GM12874 (cell line): ENCODE measurements at regions not wholly inside any gene's neighbourhood (a gene's known extent, or its start where the extent isn't known, plus 50 kb on each side); places are given as distances from the start of the nearest gene placed in this dataset.

ENCODE experiments used
- CTCF ChIP-seq: IDR thresholded peaks from 2 replicates; pipeline ENCODE4 v1.5.1; 2011; ENCODE audit warnings: low read depth, mild to moderate bottlenecking, control low read depth, low read length, moderate library complexity; ENCODE audit not compliant: insufficient read depth

DNA sequence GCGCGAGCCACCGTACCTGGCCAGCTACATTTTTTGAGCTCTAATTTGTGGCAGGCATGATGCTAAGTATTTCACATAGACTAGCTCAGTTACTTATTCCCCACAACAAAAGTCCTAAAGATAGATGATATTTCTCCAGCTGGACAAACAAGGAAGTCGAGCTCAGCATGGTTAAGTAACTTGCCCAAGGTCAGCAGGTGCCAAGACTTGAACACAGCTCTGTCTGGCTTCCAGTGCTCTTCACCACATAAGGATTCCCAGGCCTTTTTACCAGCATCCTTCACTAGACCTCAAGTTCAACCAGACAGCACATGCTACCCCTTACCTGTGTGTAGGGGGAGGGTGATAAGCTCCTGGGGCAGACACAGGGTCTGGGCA, 177.3 kb upstream of the NCAM1 start:
- TF ChIP-seq CTCF, result no peak

DNA sequence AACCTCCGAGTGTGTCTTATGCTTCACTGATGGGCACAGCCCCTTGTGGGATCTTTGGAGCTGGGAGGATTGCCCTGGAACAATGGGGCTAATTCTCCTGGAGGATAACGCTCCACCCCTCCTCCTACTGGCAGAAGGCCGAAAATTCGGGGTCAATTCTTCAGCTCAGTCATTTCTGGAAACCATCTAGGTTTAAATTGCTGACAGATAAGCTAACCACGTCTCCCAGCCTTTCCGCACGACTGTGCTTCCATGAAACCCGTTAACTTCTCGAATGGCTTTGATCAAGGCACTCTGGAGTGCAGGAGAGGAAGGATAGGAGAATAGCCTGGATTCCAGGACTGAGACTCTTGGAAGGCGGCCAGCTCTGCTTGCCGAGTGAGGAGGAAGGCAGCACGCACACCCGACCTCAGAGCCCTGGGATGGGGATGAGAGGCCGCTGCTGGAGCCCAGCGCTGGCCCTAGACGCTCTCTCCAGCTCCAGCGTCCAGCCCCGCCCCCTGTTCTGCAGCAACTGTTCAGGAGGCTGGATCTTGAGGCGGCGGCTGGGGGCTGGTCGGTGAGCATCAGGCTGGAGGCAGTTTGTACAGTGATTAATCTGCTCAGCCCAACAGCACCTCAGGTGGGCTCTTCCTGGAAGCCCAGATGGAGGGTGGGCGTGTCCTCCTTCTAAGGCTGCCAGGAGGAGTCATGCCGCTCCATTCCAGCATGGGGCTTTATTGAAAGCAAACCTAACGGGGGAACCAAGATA, 176.7 kb upstream of the NCAM1 start:
- TF ChIP-seq CTCF, result no peak

DNA sequence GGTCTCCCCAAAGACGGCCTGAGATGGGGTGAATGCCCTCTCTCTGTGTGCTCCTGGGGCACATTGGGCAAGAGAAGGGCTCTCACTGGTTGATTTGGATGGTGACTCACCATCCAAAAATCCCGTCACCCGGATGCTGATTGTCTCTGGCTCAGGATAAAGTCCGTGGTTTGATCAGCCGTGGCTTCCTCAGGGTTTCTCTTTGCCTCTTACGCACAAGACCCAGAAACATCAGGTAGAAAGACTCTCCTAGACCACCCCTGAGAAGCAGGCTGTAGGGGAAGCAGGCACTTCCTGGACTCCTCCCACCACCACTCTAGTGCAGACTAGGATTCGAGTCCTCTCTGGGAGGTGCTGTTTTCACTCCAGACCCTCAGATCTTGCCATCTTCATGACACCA, 176.1 kb upstream of the NCAM1 start:
- TF ChIP-seq CTCF, result no peak

DNA sequence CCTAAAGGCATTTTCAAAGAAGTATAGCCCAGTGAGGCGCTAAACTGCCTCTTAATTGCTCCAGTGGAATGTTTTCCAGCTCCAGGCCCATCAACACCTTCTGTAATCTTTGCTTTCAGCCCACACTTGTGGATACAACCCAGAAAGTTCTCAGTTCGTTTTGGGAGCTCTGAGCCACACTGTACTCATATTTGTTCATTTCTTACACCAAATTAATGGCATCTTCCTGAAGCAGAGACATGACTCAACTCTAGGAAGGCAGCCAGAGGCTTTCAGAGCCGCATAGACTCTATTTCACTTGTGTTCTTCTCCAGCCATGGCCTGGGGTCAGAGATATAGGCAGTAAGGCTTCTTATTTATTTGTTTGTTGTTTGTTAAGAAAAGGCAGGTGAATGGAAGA, 175.5 kb upstream of the NCAM1 start:
- no peak for TF ChIP-seq CTCF

GRCh38 chr11:112786196-112786595, 175.0 kb upstream of the NCAM1 start:
- TF ChIP-seq CTCF, result no peak

- TF ChIP-seq CTCF, result no peak
Observed at GRCh38 chr11:112786886-112787530, 174.2 kb upstream of the NCAM1 start.

DNA sequence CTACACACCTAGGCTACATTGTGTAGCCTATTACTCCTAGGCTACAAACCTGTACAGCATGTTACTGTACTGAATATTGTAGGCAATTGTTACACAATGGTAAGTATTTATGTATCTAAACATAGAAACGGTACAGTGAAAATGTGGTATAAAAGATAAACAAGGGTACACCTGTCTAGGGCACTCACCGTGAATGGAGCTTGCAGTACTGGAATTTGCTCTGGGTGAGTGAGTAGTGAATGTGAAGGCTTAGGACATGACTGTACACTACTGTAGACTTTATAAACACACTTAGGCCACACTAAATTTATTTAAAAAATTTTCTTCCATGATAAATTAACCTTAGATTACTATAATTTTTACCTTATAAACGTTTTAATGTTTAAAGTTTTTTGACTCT, 171.7 kb upstream of the NCAM1 start:
- no peak for TF ChIP-seq CTCF
